CD14-positive monocyte (primary cell): ENCODE measurements at regions not wholly inside any gene's neighbourhood (a gene's known extent, or its start where the extent isn't known, plus 50 kb on each side); places are given as distances from the start of the nearest gene placed in this dataset.

Experiments
- DNase-seq, 3 donors: peaks; one replicate each; pipeline ENCODE4 v3.0.0-alpha.2; 2011 to 2022
- H2AFZ ChIP-seq: 2 replicates; pipeline ENCODE4 v1.6.0; 2012; ENCODE audit warnings: mild to moderate bottlenecking, low read depth, low read length, inconsistent platforms; ENCODE audit not compliant: insufficient read depth, poor library complexity, severe bottlenecking
- H3K27ac ChIP-seq, 2 donors: 1 replicate in 1 of 2; 2 replicates in 1 of 2; pipeline ENCODE4 v1.5.1; 2012 to 2013; ENCODE audit warnings: low read length in 2 of 2, control low read depth in 1 of 2, inconsistent platforms in 1 of 2, low read depth in 1 of 2, mild to moderate bottlenecking in 1 of 2
- H3K27me3 ChIP-seq, 2 donors: one replicate each; pipeline versions ENCODE4 v1.6.0 to v1.6.1; 2011 to 2013; ENCODE audit warnings: low read length in 2 of 2; ENCODE audit not compliant: control insufficient read depth in 2 of 2, insufficient read depth in 2 of 2
- H3K36me3 ChIP-seq, 2 donors: replicated peaks in 1 of 2; 1 replicate in 1 of 2; 2 replicates in 1 of 2; pipeline versions ENCODE4 v1.5.1 to v1.6.1; 2012 to 2013; ENCODE audit warnings: low read length in 2 of 2, control low read depth in 1 of 2, inconsistent platforms in 1 of 2, mild to moderate bottlenecking in 1 of 2; ENCODE audit not compliant: insufficient read depth in 2 of 2, control insufficient read depth in 1 of 2
- H3K4me1 ChIP-seq, 2 donors: 1 replicate in 1 of 2; 2 replicates in 1 of 2; pipeline versions ENCODE4 v1.5.1 to v1.6.1; 2012 to 2013; ENCODE audit warnings: low read length in 2 of 2, control low read depth in 1 of 2, inconsistent platforms in 1 of 2, mild to moderate bottlenecking in 1 of 2, moderate library complexity in 1 of 2; ENCODE audit not compliant: insufficient read depth in 2 of 2, control insufficient read depth in 1 of 2
- H3K4me2 ChIP-seq: replicated peaks from 2 replicates; pipeline ENCODE3; 2012; ENCODE audit warnings: low read length, moderate library complexity, mild to moderate bottlenecking; ENCODE audit not compliant: poor library complexity, severe bottlenecking; ENCODE audit errors: extremely low read depth
- H3K4me3 ChIP-seq, 3 experiments: fragments of 200-600 bp in 1 of 3; sonication (generic) in 1 of 3; replicated peaks in 1 of 3; 1 replicate in 2 of 3; 2 replicates in 1 of 3; pipeline ENCODE4 v1.5.1; 2011 to 2013; ENCODE audit warnings: low read length in 3 of 3, mild to moderate bottlenecking in 3 of 3, control low read depth in 2 of 3, low read depth in 2 of 3, inconsistent platforms in 1 of 3, moderate library complexity in 1 of 3
- H3K79me2 ChIP-seq: 2 replicates; pipeline ENCODE4 v1.6.0; 2012; ENCODE audit warnings: mild to moderate bottlenecking, control low read depth, inconsistent platforms, low read length, moderate library complexity; ENCODE audit not compliant: insufficient read depth
- H3K9ac ChIP-seq: 2 replicates; pipeline ENCODE4 v1.6.0; 2017; ENCODE audit warnings: low read length, mild to moderate bottlenecking; ENCODE audit not compliant: insufficient read depth, poor library complexity, severe bottlenecking
- H3K9me3 ChIP-seq, 2 donors: replicated peaks in 1 of 2; 1 replicate in 1 of 2; 2 replicates in 1 of 2; pipeline versions ENCODE4 v1.5.1 to v1.6.1; 2012 to 2013; ENCODE audit warnings: low read length in 2 of 2, control low read depth in 1 of 2; ENCODE audit not compliant: control insufficient read depth in 1 of 2, insufficient read depth in 1 of 2
- H4K20me1 ChIP-seq: 2 replicates; pipeline ENCODE4 v1.6.0; 2012; ENCODE audit warnings: mild to moderate bottlenecking, low read length, control low read depth, moderate library complexity; ENCODE audit not compliant: insufficient read depth
- H3K27ac Mint-ChIP-seq, 7 donors: one replicate each; pipeline ENCODE4 v1.8.0; 2020; ENCODE audit warnings: mild to moderate bottlenecking in 7 of 7, mixed read lengths in 7 of 7, moderate library complexity in 6 of 7, inconsistent platforms in 2 of 7
- H3K27me3 Mint-ChIP-seq, 3 donors: one replicate each; pipeline ENCODE4 v1.8.0; 2021 to 2022; ENCODE audit warnings: low read depth in 3 of 3, mild to moderate bottlenecking in 3 of 3, mixed read lengths in 3 of 3, moderate library complexity in 3 of 3, inconsistent platforms in 1 of 3
- H3K36me3 Mint-ChIP-seq, 2 donors: one replicate each; pipeline ENCODE4 v1.8.0; 2020; ENCODE audit warnings: mixed read lengths in 2 of 2, inconsistent platforms in 1 of 2, mild to moderate bottlenecking in 1 of 2
- H3K4me1 Mint-ChIP-seq: one replicate; pipeline ENCODE4 v1.8.0; 2020; ENCODE audit warnings: mild to moderate bottlenecking, mixed read lengths
- H3K4me3 Mint-ChIP-seq, 2 donors: one replicate each; pipeline ENCODE4 v1.8.0; 2020; ENCODE audit warnings: mild to moderate bottlenecking in 2 of 2, mixed read lengths in 2 of 2, moderate library complexity in 1 of 2
- H3K9me3 Mint-ChIP-seq, 7 donors: one replicate each; pipeline ENCODE4 v1.8.0; 2020 to 2022; ENCODE audit warnings: mixed read lengths in 7 of 7, mild to moderate bottlenecking in 6 of 7, moderate library complexity in 6 of 7, inconsistent platforms in 2 of 7
- WGBS: methylation state at CpG from one replicate; pipeline ENCODE4 v1.1.5; 2013; ENCODE audit warnings: missing lambda C conversion rate; ENCODE audit not compliant: insufficient coverage; 5-methylcytosine and 5-hydroxymethylcytosine counted together
- intact Hi-C, 2 donors: fragments of 100-400 bp; cut with micrococcal nuclease; formaldehyde crosslinking; loops; one replicate each; pipeline versions ENCODE4 v1.15.0 to v1.15.1; 2023
- TF ChIP-seq, protein P1 (sequence below): fragments of 200-600 bp; IDR thresholded peaks from one replicate; pipeline ENCODE4 v1.8.0; 2022; ENCODE audit warnings: antibody characterized with exemption, mild to moderate bottlenecking

DNA sequence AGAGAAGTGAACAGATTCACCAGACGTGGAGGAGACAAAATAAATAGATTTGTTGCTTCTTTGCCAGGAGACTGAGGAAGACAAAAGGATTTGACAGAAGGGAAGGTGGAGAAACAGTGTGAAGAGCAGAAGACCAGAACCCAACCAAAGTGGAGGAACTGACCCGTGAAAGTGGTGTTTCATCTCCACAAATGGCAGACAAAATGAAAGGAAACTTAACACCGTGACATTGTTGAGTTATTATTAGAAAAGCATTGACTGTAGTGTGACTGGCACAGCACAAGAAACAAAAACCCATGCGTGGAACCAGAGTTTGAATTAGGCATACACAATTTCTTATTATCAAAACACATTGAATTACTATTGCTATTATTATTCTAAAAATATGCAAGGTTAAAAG, 518.1 kb downstream of the TMEM121 start:
- TF ChIP-seq, protein P1, sequence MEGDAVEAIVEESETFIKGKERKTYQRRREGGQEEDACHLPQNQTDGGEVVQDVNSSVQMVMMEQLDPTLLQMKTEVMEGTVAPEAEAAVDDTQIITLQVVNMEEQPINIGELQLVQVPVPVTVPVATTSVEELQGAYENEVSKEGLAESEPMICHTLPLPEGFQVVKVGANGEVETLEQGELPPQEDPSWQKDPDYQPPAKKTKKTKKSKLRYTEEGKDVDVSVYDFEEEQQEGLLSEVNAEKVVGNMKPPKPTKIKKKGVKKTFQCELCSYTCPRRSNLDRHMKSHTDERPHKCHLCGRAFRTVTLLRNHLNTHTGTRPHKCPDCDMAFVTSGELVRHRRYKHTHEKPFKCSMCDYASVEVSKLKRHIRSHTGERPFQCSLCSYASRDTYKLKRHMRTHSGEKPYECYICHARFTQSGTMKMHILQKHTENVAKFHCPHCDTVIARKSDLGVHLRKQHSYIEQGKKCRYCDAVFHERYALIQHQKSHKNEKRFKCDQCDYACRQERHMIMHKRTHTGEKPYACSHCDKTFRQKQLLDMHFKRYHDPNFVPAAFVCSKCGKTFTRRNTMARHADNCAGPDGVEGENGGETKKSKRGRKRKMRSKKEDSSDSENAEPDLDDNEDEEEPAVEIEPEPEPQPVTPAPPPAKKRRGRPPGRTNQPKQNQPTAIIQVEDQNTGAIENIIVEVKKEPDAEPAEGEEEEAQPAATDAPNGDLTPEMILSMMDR, result no peak
- 78% methylated on average over 1 of the region's 4 CpGs for WGBS
- no peaks in the 10 kb centered on the region for H3K4me1 Mint-ChIP-seq
- no peaks in the 10 kb centered on the region for H3K79me2 ChIP-seq
- H2AFZ ChIP-seq, result no peak overlapping the region
- H3K9me3 ChIP-seq, result no peaks in the 10 kb centered on the region
- peaks cover 3 to 6% (median 4%) of the 10 kb centered on the region in 3 donors for H3K27me3 Mint-ChIP-seq
- no peaks in the 10 kb centered on the region for H3K4me1 ChIP-seq
- H4K20me1 ChIP-seq, result no peaks in the 10 kb centered on the region
- no peaks in the 10 kb centered on the region for H3K36me3 ChIP-seq
- DNase-seq, result no peak
- H3K4me2 ChIP-seq, result no peak overlapping the region
- no peak overlapping the region for H3K4me3 Mint-ChIP-seq
- no peak overlapping the region for H3K27ac ChIP-seq
- intact Hi-C loops, result no loop called here
- no peaks in the 10 kb centered on the region for H3K27me3 ChIP-seq
- no peak overlapping the region for H3K9ac ChIP-seq
- H3K27ac Mint-ChIP-seq, result no peak overlapping the region
- no peaks in the 10 kb centered on the region for H3K36me3 Mint-ChIP-seq
- H3K4me3 ChIP-seq, result no peak overlapping the region
- H3K9me3 Mint-ChIP-seq, result no peaks in the 10 kb centered on the region

DNA sequence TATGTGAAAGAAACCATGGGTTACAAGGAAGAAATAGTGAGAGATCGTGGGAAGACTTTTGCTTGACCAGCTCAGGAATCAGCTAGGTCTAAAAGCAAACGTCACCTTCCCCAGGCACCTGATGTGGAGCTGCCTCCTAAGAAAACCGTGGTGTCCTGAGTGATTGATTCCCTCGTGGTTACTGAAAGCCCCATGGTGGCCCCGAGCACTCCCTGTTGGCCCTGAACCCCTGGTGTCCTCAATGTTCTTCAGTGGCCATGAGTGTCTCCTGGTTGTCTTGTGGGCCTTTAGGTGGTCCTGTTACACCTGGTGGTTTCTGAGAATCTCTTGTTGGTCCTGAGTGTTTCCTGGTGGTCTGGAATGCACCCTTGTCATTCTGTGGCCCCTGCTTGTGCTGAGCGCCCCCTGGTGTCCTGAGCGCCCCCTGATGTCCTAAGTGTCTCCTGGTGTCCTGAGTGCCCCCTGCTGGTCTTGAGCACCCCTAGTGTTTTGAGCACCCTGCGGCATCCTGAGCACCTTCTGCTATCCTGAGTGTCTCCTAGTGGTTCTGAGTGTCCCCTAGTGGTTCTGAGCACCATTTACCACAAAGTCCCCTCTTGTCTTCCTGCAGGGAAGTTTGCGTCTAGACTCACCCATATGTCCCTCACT, 518.7 kb downstream of the TMEM121 start:
- no peaks in the 10 kb centered on the region for H3K79me2 ChIP-seq
- Mint-ChIP-seq H3K4me3 (no peak overlapping the region), H3K4me1 (no peaks in the 10 kb centered on the region), H3K27me3 (peaks cover 3 to 6% (median 4%) of the 10 kb centered on the region in 3 donors), H3K27ac (peak overlapping the region in 1 of 7 donors; percentile 38), H3K36me3 (no peaks in the 10 kb centered on the region), H3K9me3 (no peaks in the 10 kb centered on the region)
- H3K27me3 ChIP-seq, result no peaks in the 10 kb centered on the region
- H3K4me1 ChIP-seq, result no peaks in the 10 kb centered on the region
- no peaks in the 10 kb centered on the region for H4K20me1 ChIP-seq
- peak; percentile 18 to 46 (median 27) for DNase-seq
- TF ChIP-seq, protein P1, result peak; percentile 53
- no peak overlapping the region for H3K9ac ChIP-seq
- 69% methylated on average over 8 of the region's 9 CpGs for WGBS
- H3K4me2 ChIP-seq, result no peak overlapping the region
- H3K9me3 ChIP-seq, result no peaks in the 10 kb centered on the region
- no peak overlapping the region for H3K27ac ChIP-seq
- H3K36me3 ChIP-seq, result no peaks in the 10 kb centered on the region
- no peak overlapping the region for H3K4me3 ChIP-seq
- intact Hi-C loops, result no loop called here
- H2AFZ ChIP-seq, result no peak overlapping the region
